Neural progenitor cell (in vitro differentiated cells): ENCODE measurements at regions not wholly inside any gene's neighbourhood (a gene's known extent, or its start where the extent isn't known, plus 50 kb on each side); places are given as distances from the start of the nearest gene placed in this dataset.

Experiments
- DNase-seq: peaks from one replicate; pipeline ENCODE4 v3.0.0-alpha.2; 2016; ENCODE audit warnings: low spot score
- H2AFZ ChIP-seq: fragments of 200-600 bp; sonication (generic); replicated peaks from 2 replicates; pipeline ENCODE4 v1.6.1; 2016; ENCODE audit warnings: antibody characterized with exemption
- H3F3A ChIP-seq: fragments of 200-600 bp; sonication (generic); 2 replicates; pipeline ENCODE4 v1.6.1; 2016; ENCODE audit warnings: antibody characterized with exemption, low read depth
- H3K27ac ChIP-seq: fragments of 200-600 bp; sonication (generic); 2 replicates; pipeline ENCODE4 v1.5.1; 2016; ENCODE audit warnings: mild to moderate bottlenecking
- H3K27me3 ChIP-seq: fragments of 200-600 bp; sonication (generic); 2 replicates; pipeline ENCODE4 v1.6.1; 2016; ENCODE audit warnings: mild to moderate bottlenecking, moderate library complexity
- H3K36me3 ChIP-seq: fragments of 200-600 bp; sonication (generic); 2 replicates; pipeline ENCODE4 v1.5.1; 2016
- H3K4me1 ChIP-seq: fragments of 200-600 bp; sonication (generic); 2 replicates; pipeline ENCODE4 v1.6.1; 2016; ENCODE audit warnings: mixed run types
- H3K4me2 ChIP-seq: fragments of 200-600 bp; sonication (generic); 2 replicates; pipeline ENCODE4 v1.6.1; 2016
- H3K4me3 ChIP-seq: fragments of 200-600 bp; sonication (generic); 2 replicates; pipeline ENCODE4 v1.5.1; 2016
- H3K79me2 ChIP-seq: fragments of 200-600 bp; sonication (generic); 2 replicates; pipeline ENCODE4 v1.6.1; 2016; ENCODE audit warnings: low read depth
- H3K9ac ChIP-seq: fragments of 200-600 bp; sonication (generic); 2 replicates; pipeline ENCODE4 v1.6.1; 2016
- H3K9me3 ChIP-seq: fragments of 200-600 bp; sonication (generic); 2 replicates; pipeline ENCODE4 v1.5.1; 2016; ENCODE audit warnings: low read depth
- H4K20me1 ChIP-seq: fragments of 200-600 bp; sonication (generic); 2 replicates; pipeline ENCODE4 v1.6.1; 2016; ENCODE audit warnings: low read depth
- H3K27ac Mint-ChIP-seq: 3 replicates; pipeline ENCODE4 v1.8.0; 2021; ENCODE audit warnings: mixed read lengths
- H3K27me3 Mint-ChIP-seq: 2 replicates; pipeline ENCODE4 v1.8.0; 2022; ENCODE audit warnings: low read depth, mild to moderate bottlenecking, inconsistent platforms, moderate library complexity, mixed read lengths; ENCODE audit not compliant: insufficient read depth
- H3K36me3 Mint-ChIP-seq: 3 replicates; pipeline ENCODE4 v1.8.0; 2021; ENCODE audit warnings: mixed read lengths
- H3K4me1 Mint-ChIP-seq: 3 replicates; pipeline ENCODE4 v1.8.0; 2021; ENCODE audit warnings: mixed read lengths
- H3K4me3 Mint-ChIP-seq: 3 replicates; pipeline ENCODE4 v1.8.0; 2021; ENCODE audit warnings: mild to moderate bottlenecking, moderate library complexity, mixed read lengths
- H3K9me3 Mint-ChIP-seq: 3 replicates; pipeline ENCODE4 v1.8.0; 2020; ENCODE audit warnings: mixed read lengths
- CTCF ChIP-seq: fragments of 200-600 bp; sonication (generic); IDR thresholded peaks from 2 replicates; pipeline ENCODE4 v1.5.1; 2017; ENCODE audit warnings: antibody characterized with exemption, mild to moderate bottlenecking
- EZH2 ChIP-seq: fragments of 200-600 bp; sonication (generic); IDR thresholded peaks from 2 replicates; pipeline ENCODE4 v1.6.1; 2017; ENCODE audit warnings: antibody characterized with exemption, mild to moderate bottlenecking, moderate library complexity
- EZH2phosphoT487 ChIP-seq: fragments of 200-600 bp; sonication (generic); IDR thresholded peaks from 2 replicates; pipeline ENCODE4 v1.6.1; 2017; ENCODE audit warnings: antibody characterized with exemption

GRCh38 chr12:47553266-47553665 is 152.6 kb downstream of the RPAP3 start:
- H4K20me1 ChIP-seq: no peaks in the 10 kb centered on the region
- H3F3A ChIP-seq: no peaks in the 10 kb centered on the region
- no peak overlapping the region for H3K4me3 ChIP-seq
- TF ChIP-seq CTCF: no peak
- no peak for TF ChIP-seq EZH2phosphoT487
- no peak for TF ChIP-seq EZH2
- no peaks in the 10 kb centered on the region for H3K27me3 Mint-ChIP-seq
- H3K27ac Mint-ChIP-seq: no peak overlapping the region
- H3K79me2 ChIP-seq: no peaks in the 10 kb centered on the region
- peaks cover 13% of the 10 kb centered on the region for H3K9me3 Mint-ChIP-seq
- peaks cover 15% of the 10 kb centered on the region for H3K4me1 ChIP-seq
- peaks cover 7% of the 10 kb centered on the region for H3K4me1 Mint-ChIP-seq
- H3K9ac ChIP-seq: no peak overlapping the region
- H3K27me3 ChIP-seq: no peaks in the 10 kb centered on the region
- no peak overlapping the region for H3K4me2 ChIP-seq
- H3K4me3 Mint-ChIP-seq: no peak overlapping the region
- no peak overlapping the region for H3K27ac ChIP-seq
- no peaks in the 10 kb centered on the region for H3K36me3 Mint-ChIP-seq
- no peaks in the 10 kb centered on the region for H3K36me3 ChIP-seq
- no peak overlapping the region for H2AFZ ChIP-seq
- DNase-seq: no peak
- H3K9me3 ChIP-seq: no peaks in the 10 kb centered on the region

DNA sequence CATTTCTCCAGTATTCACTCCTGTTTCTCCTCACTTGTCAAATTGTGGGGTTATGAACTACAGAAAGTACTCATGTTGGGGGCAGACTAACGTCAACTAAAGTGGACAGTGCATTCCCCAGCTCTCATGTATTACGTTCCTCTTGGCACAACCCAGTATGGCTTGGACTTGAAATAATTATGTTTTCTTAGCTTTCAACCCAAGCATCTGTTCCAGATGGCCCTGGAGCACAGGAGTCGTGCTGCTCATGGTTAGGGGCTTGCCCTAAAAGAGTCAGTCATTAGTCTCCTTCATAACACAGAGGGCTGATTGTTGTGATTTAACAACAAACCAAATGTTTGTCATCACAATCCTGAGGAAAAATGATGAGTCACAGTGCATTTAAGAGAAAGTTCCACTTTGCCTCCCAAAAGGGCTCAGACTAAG is 154.4 kb downstream of the RPAP3 start:
- H3F3A ChIP-seq: no peaks in the 10 kb centered on the region
- H3K79me2 ChIP-seq: no peaks in the 10 kb centered on the region
- Mint-ChIP-seq H3K27me3 (peaks cover under 1% of the 10 kb centered on the region), H3K4me3 (no peak overlapping the region), H3K36me3 (no peaks in the 10 kb centered on the region), H3K9me3 (peaks cover 13% of the 10 kb centered on the region), H3K27ac (no peak overlapping the region), H3K4me1 (no peaks in the 10 kb centered on the region)
- TF ChIP-seq CTCF (no peak), EZH2phosphoT487 (no peak), EZH2 (no peak)
- no peaks in the 10 kb centered on the region for H3K36me3 ChIP-seq
- no peak overlapping the region for H2AFZ ChIP-seq
- DNase-seq: no peak
- H3K4me2 ChIP-seq: no peak overlapping the region
- no peak overlapping the region for H3K4me3 ChIP-seq
- H3K4me1 ChIP-seq: peaks cover 3% of the 10 kb centered on the region
- no peaks in the 10 kb centered on the region for H3K9me3 ChIP-seq
- H3K27me3 ChIP-seq: no peaks in the 10 kb centered on the region
- no peak overlapping the region for H3K27ac ChIP-seq
- no peak overlapping the region for H3K9ac ChIP-seq
- no peaks in the 10 kb centered on the region for H4K20me1 ChIP-seq

GRCh38 chr12:47549258-47549657 is 156.6 kb downstream of the RPAP3 start:
- Histone ChIP-seq H3K9me3 (no peaks in the 10 kb centered on the region), H3K4me3 (no peak overlapping the region), H3K4me1 (no peaks in the 10 kb centered on the region), H3F3A (no peaks in the 10 kb centered on the region), H3K27me3 (no peaks in the 10 kb centered on the region), H3K27ac (no peak overlapping the region), H3K79me2 (no peaks in the 10 kb centered on the region), H4K20me1 (no peaks in the 10 kb centered on the region), H3K4me2 (no peak overlapping the region), H2AFZ (no peak overlapping the region), H3K36me3 (no peaks in the 10 kb centered on the region), H3K9ac (no peak overlapping the region)
- Mint-ChIP-seq H3K9me3 (peaks cover 11% of the 10 kb centered on the region), H3K4me1 (no peaks in the 10 kb centered on the region), H3K36me3 (no peaks in the 10 kb centered on the region), H3K27me3 (peaks cover 7% of the 10 kb centered on the region), H3K27ac (no peak overlapping the region), H3K4me3 (no peak overlapping the region)
- no peak for DNase-seq
- TF ChIP-seq EZH2: no peak
- TF ChIP-seq CTCF: no peak
- no peak for TF ChIP-seq EZH2phosphoT487

GRCh38 chr12:47548401-47548800 is 157.4 kb downstream of the RPAP3 start:
- TF ChIP-seq EZH2phosphoT487: no peak
- TF ChIP-seq CTCF: no peak
- no peak for TF ChIP-seq EZH2
- no peak overlapping the region for H3K27ac ChIP-seq
- Mint-ChIP-seq H3K27me3 (peaks cover 7% of the 10 kb centered on the region), H3K4me1 (no peaks in the 10 kb centered on the region), H3K4me3 (no peak overlapping the region), H3K27ac (no peak overlapping the region), H3K9me3 (peaks cover 6% of the 10 kb centered on the region), H3K36me3 (no peaks in the 10 kb centered on the region)
- no peak overlapping the region for H3K4me3 ChIP-seq
- H3K4me2 ChIP-seq: no peak overlapping the region
- no peaks in the 10 kb centered on the region for H3K36me3 ChIP-seq
- no peaks in the 10 kb centered on the region for H3K79me2 ChIP-seq
- peak overlapping the region; percentile 55 for H2AFZ ChIP-seq
- H3F3A ChIP-seq: no peaks in the 10 kb centered on the region
- no peak for DNase-seq
- no peaks in the 10 kb centered on the region for H3K9me3 ChIP-seq
- H3K9ac ChIP-seq: no peak overlapping the region
- no peaks in the 10 kb centered on the region for H4K20me1 ChIP-seq
- H3K27me3 ChIP-seq: no peaks in the 10 kb centered on the region
- H3K4me1 ChIP-seq: no peaks in the 10 kb centered on the region
